HCT116 (cell line): ENCODE measurements at regions not wholly inside any gene's neighbourhood (a gene's known extent, or its start where the extent isn't known, plus 50 kb on each side); places are given as distances from the start of the nearest gene placed in this dataset.

Source experiments
- ATAC-seq: fragments of 200-7000 bp; cut with Tn5 transposase; 2 replicates; pipeline ENCODE4 v1.9.1; 2020; ENCODE audit warnings: mild to moderate bottlenecking, moderate library complexity
- BruUV-seq: library from RNA; stranded (reverse); fragments of 400-500 nt; replicated peaks from 2 replicates; lab custom pipeline; 2021; lab: Mats Ljungman, UMichigan
- CTCF ChIA-PET: fragments of 300-600 bp; sonication (Branson Sonifier 250); formaldehyde crosslinking; loops from one replicate; lab custom pipeline; 2021; ENCODE audit warnings: antibody characterized with exemption; lab: Charles Lee
- POLR2A ChIA-PET: fragments of 300-600, 350-600 bp; sonication (Branson Sonifier 250); formaldehyde crosslinking; loops from one replicate; lab custom pipeline; 2021; ENCODE audit warnings: antibody characterized with exemption; lab: Charles Lee
- RAD21 ChIA-PET, 2 experiments: fragments of 300-600 bp; sonication (Branson Sonifier 250); formaldehyde crosslinking; loops; one replicate each; lab custom pipeline; 2023; ENCODE audit warnings: low total read pairs in 2 of 2; ENCODE audit not compliant: uncharacterized antibody in 2 of 2, unreplicated experiment in 2 of 2, low non-redundant PET in 1 of 2; lab: Charles Lee
- DNase-seq: peaks from one replicate; pipeline ENCODE4 v3.0.0-alpha.2; 2010; ENCODE audit warnings: low read depth, low spot score
- H2AFZ ChIP-seq: fragments of 200-600 bp; shearing (Covaris generic), sonication (generic); 2 replicates; pipeline ENCODE4 v1.6.1; 2017; ENCODE audit warnings: low read depth, mixed run types, mixed read lengths, antibody characterized with exemption, low read length; ENCODE audit not compliant: poor library complexity, severe bottlenecking
- H3K27ac ChIP-seq: 2 replicates; pipeline ENCODE4 v1.5.1; 2012; ENCODE audit warnings: low read depth, low read length
- H3K27me3 ChIP-seq: fragments of 200-600 bp; sonication (generic); 2 replicates; pipeline ENCODE4 v1.6.1; 2016; ENCODE audit warnings: mixed run types, low read length, mixed read lengths; ENCODE audit not compliant: insufficient read depth
- H3K36me3 ChIP-seq, 2 experiments: fragments of 200-500 bp in 1 of 2; fragments of 200-600 bp in 1 of 2; sonication (Bioruptor generic) in 1 of 2; sonication (generic) in 1 of 2; 2 replicates each; pipeline versions ENCODE4 v1.5.1 to v1.6.1; 2014 to 2016; ENCODE audit warnings: low read length in 2 of 2, inconsistent platforms in 1 of 2, mixed read lengths in 1 of 2, mixed run types in 1 of 2; ENCODE audit not compliant: insufficient read depth in 2 of 2, control insufficient read depth in 1 of 2
- H3K4me1 ChIP-seq, 2 experiments: fragments of 200-600 bp in 1 of 2; sonication (generic) in 1 of 2; 2 replicates each; pipeline versions ENCODE4 v1.5.1 to v1.6.1; 2012 to 2017; ENCODE audit warnings: low read length in 2 of 2, inconsistent platforms in 1 of 2, mild to moderate bottlenecking in 1 of 2, mixed read lengths in 1 of 2, mixed run types in 1 of 2, moderate library complexity in 1 of 2; ENCODE audit not compliant: insufficient read depth in 2 of 2, control insufficient read depth in 1 of 2
- H3K4me2 ChIP-seq: fragments of 200-600 bp; sonication (generic); 2 replicates; pipeline ENCODE4 v1.6.1; 2017; ENCODE audit warnings: mixed run types, low read length, mixed read lengths
- H3K4me3 ChIP-seq, 2 experiments: fragments of 200-600 bp in 1 of 2; sonication (generic) in 1 of 2; replicated peaks in 1 of 2; 2 replicates each; pipeline ENCODE4 v1.5.1; 2011 to 2016; ENCODE audit warnings: low read length in 2 of 2, control low read depth in 1 of 2, low read depth in 1 of 2, mild to moderate bottlenecking in 1 of 2, mixed read lengths in 1 of 2, mixed run types in 1 of 2
- H3K79me2 ChIP-seq: fragments of 200-600 bp; sonication (generic); 2 replicates; pipeline ENCODE4 v1.6.1; 2017; ENCODE audit warnings: mild to moderate bottlenecking, mixed run types, low read length, moderate library complexity, mixed read lengths; ENCODE audit not compliant: insufficient read depth
- H3K9ac ChIP-seq: fragments of 200-600 bp; sonication (generic); 2 replicates; pipeline ENCODE4 v1.6.1; 2016; ENCODE audit warnings: low read length, mixed read lengths
- H3K9me2 ChIP-seq: fragments of 200-600 bp; sonication (generic), shearing (Covaris generic); 2 replicates; pipeline ENCODE4 v1.6.1; 2017; ENCODE audit warnings: mixed run types, mild to moderate bottlenecking, moderate library complexity; ENCODE audit not compliant: insufficient read depth
- H3K9me3 ChIP-seq, 2 experiments: fragments of 200-500 bp in 1 of 2; fragments of 200-600 bp in 1 of 2; sonication (Bioruptor generic) in 1 of 2; sonication (generic) in 1 of 2; 2 replicates each; pipeline ENCODE4 v1.6.1; 2014 to 2017; ENCODE audit warnings: low read length in 2 of 2, mixed read lengths in 2 of 2, inconsistent platforms in 1 of 2, low read depth in 1 of 2, mild to moderate bottlenecking in 1 of 2, mixed run types in 1 of 2, moderate library complexity in 1 of 2; ENCODE audit not compliant: control insufficient read depth in 1 of 2, insufficient read depth in 1 of 2
- H4K20me1 ChIP-seq: fragments of 200-600 bp; sonication (generic), shearing (Covaris generic); 2 replicates; pipeline ENCODE4 v1.6.1; 2017; ENCODE audit warnings: mixed run types, mild to moderate bottlenecking, moderate library complexity; ENCODE audit not compliant: insufficient read depth
- CBX3 ChIP-seq: IDR thresholded peaks from 2 replicates; pipeline ENCODE4 v1.6.1; 2012; ENCODE audit warnings: low read depth
- CEBPB ChIP-seq: IDR thresholded peaks from 2 replicates; pipeline ENCODE4 v1.6.1; 2012; ENCODE audit warnings: low read depth
- EGR1 ChIP-seq: IDR thresholded peaks from 2 replicates; pipeline ENCODE4 v1.6.1; 2012; ENCODE audit warnings: low read depth
- ELF1 ChIP-seq: IDR thresholded peaks from 2 replicates; pipeline ENCODE4 v1.6.1; 2012; ENCODE audit warnings: low read depth, borderline replicate concordance
- EZH2 ChIP-seq: fragments of 200-600 bp; sonication (generic); IDR thresholded peaks from 2 replicates; pipeline ENCODE4 v1.6.1; 2017; ENCODE audit warnings: antibody characterized with exemption, mixed run types
- EZH2phosphoT487 ChIP-seq: fragments of 200-600 bp; IDR thresholded peaks from 2 replicates; pipeline ENCODE4 v1.6.1; 2018; ENCODE audit warnings: antibody characterized with exemption, borderline replicate concordance
- FOSL1 ChIP-seq: IDR thresholded peaks from 2 replicates; pipeline ENCODE4 v1.6.1; 2012; ENCODE audit warnings: low read depth
- JUND ChIP-seq: IDR thresholded peaks from 2 replicates; pipeline ENCODE4 v1.6.1; 2012
- POLR2AphosphoS5 ChIP-seq: IDR thresholded peaks from 2 replicates; pipeline ENCODE4 v1.6.1; 2011; ENCODE audit warnings: mild to moderate bottlenecking, low read depth, low read length, moderate library complexity
- SIN3A ChIP-seq: IDR thresholded peaks from 2 replicates; pipeline ENCODE4 v1.6.1; 2012; ENCODE audit warnings: low read depth
- SRF ChIP-seq: IDR thresholded peaks from 2 replicates; pipeline ENCODE4 v1.6.1; 2012; ENCODE audit warnings: low read depth
- TCF7L2 ChIP-seq: IDR thresholded peaks from 2 replicates; pipeline ENCODE4 v1.7.0; 2011; ENCODE audit warnings: borderline replicate concordance, inconsistent platforms; ENCODE audit not compliant: insufficient read depth, insufficient read length; ENCODE audit errors: extremely low read depth
- YY1 ChIP-seq: IDR thresholded peaks from 2 replicates; pipeline ENCODE4 v1.6.1; 2011; ENCODE audit warnings: low read length, low read depth, moderate library complexity, mild to moderate bottlenecking; ENCODE audit not compliant: insufficient replicate concordance; ENCODE audit errors: extremely low read depth
- ZFX ChIP-seq: fragments of 450-650 bp; IDR thresholded peaks from 2 replicates; pipeline ENCODE4 v1.6.1; 2017
- ZNF274 ChIP-seq: fragments of 200-500 bp; sonication (Bioruptor generic); IDR thresholded peaks from 2 replicates; pipeline ENCODE4 v1.6.1; 2014; ENCODE audit warnings: mild to moderate bottlenecking, low read depth, low read length, inconsistent platforms
- intact Hi-C: fragments of 100-400 bp; cut with micrococcal nuclease; formaldehyde crosslinking; loops from 2 replicates; pipeline ENCODE4 v1.10.0; 2022
- TF ChIP-seq, protein P1 (sequence below): IDR thresholded peaks from 2 replicates; pipeline ENCODE4 v1.6.1; 2012
- TF ChIP-seq, protein P2 (sequence below): IDR thresholded peaks from 2 replicates; pipeline ENCODE4 v1.6.1; 2011; ENCODE audit warnings: mild to moderate bottlenecking, low read length, moderate library complexity; ENCODE audit not compliant: insufficient replicate concordance; ENCODE audit errors: extremely low read depth
- TF ChIP-seq, protein P3 (sequence below): IDR thresholded peaks from 2 replicates; pipeline ENCODE4 v1.6.1; 2012; ENCODE audit warnings: low read depth
- TF ChIP-seq, protein P4 (sequence below), 3 experiments: fragments of 200-600 bp in 1 of 3; sonication (generic) in 1 of 3; IDR thresholded peaks in 2 of 3; conservative IDR thresholded peaks in 1 of 3; 2 replicates each; pipeline ENCODE4 v1.5.1; 2012 to 2017; ENCODE audit warnings: low read depth in 2 of 3, low read length in 2 of 3, antibody characterized with exemption in 1 of 3, borderline replicate concordance in 1 of 3, control low read depth in 1 of 3, mild to moderate bottlenecking in 1 of 3, mixed read lengths in 1 of 3, mixed run types in 1 of 3, moderate library complexity in 1 of 3; ENCODE audit not compliant: insufficient read depth in 1 of 3

DNA sequence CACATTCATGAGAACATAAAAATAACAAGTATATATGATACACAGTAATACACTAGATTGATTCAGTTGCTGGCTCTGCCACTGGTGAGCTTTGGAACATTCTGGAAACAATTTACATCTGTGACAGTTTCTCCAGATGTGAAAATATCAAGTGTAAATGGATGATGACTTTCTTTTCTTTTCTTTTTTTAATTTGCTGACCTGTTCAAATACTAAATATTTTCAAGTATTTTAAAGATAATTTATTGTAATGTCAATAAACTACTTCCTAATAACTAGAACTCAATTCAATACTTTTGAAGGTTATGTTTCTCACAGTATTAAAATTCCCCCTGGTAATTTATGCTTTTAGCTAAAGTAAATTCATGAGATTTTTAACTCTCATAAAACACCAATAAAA is 180.3 kb downstream of the CRPPA start:
- no peak overlapping the region for H3K9ac ChIP-seq
- H3K4me2 ChIP-seq: no peak overlapping the region
- H2AFZ ChIP-seq: no peak overlapping the region
- no peaks in the 10 kb centered on the region for H3K36me3 ChIP-seq
- no TSS peak for BruUV-seq
- no peaks in the 10 kb centered on the region; the same call in 1 of the 2 replicates for H3K9me2 ChIP-seq
- H3K4me3 ChIP-seq: no peak overlapping the region
- ChIA-PET RAD21 (no interaction called here), POLR2A (no interaction called here), CTCF (interaction anchor here (0.7 kb wide), 1 partner anchor 72 kb away, joined by 3 read pairs; no protein-coding TSS in a partner anchor)
- H3K79me2 ChIP-seq: no peaks in the 10 kb centered on the region
- intact Hi-C loops: no loop called here
- ATAC-seq (no peak), DNase-seq (no peak)
- no peaks in the 10 kb centered on the region for H3K27me3 ChIP-seq
- H3K4me1 ChIP-seq: no peaks in the 10 kb centered on the region
- H3K27ac ChIP-seq: no peak overlapping the region
- H3K9me3 ChIP-seq: no peaks in the 10 kb centered on the region
- H4K20me1 ChIP-seq: no peaks in the 10 kb centered on the region
- TF ChIP-seq FOSL1: no peak
- TF ChIP-seq TCF7L2: no peak
- no peak for TF ChIP-seq JUND
- no peak for TF ChIP-seq SIN3A
- TF ChIP-seq ELF1: no peak
- no peak for TF ChIP-seq EGR1
- TF ChIP-seq POLR2AphosphoS5: no peak
- TF ChIP-seq ZNF274: no peak
- TF ChIP-seq YY1: no peak
- no peak for TF ChIP-seq CBX3
- TF ChIP-seq SRF: no peak
- TF ChIP-seq, protein P1, sequence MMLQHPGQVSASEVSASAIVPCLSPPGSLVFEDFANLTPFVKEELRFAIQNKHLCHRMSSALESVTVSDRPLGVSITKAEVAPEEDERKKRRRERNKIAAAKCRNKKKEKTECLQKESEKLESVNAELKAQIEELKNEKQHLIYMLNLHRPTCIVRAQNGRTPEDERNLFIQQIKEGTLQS: no peak
- TF ChIP-seq ZFX: no peak
- TF ChIP-seq, protein P2, sequence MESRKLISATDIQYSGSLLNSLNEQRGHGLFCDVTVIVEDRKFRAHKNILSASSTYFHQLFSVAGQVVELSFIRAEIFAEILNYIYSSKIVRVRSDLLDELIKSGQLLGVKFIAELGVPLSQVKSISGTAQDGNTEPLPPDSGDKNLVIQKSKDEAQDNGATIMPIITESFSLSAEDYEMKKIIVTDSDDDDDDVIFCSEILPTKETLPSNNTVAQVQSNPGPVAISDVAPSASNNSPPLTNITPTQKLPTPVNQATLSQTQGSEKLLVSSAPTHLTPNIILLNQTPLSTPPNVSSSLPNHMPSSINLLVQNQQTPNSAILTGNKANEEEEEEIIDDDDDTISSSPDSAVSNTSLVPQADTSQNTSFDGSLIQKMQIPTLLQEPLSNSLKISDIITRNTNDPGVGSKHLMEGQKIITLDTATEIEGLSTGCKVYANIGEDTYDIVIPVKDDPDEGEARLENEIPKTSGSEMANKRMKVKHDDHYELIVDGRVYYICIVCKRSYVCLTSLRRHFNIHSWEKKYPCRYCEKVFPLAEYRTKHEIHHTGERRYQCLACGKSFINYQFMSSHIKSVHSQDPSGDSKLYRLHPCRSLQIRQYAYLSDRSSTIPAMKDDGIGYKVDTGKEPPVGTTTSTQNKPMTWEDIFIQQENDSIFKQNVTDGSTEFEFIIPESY: no peak
- no peak for TF ChIP-seq CEBPB
- TF ChIP-seq, protein P3, sequence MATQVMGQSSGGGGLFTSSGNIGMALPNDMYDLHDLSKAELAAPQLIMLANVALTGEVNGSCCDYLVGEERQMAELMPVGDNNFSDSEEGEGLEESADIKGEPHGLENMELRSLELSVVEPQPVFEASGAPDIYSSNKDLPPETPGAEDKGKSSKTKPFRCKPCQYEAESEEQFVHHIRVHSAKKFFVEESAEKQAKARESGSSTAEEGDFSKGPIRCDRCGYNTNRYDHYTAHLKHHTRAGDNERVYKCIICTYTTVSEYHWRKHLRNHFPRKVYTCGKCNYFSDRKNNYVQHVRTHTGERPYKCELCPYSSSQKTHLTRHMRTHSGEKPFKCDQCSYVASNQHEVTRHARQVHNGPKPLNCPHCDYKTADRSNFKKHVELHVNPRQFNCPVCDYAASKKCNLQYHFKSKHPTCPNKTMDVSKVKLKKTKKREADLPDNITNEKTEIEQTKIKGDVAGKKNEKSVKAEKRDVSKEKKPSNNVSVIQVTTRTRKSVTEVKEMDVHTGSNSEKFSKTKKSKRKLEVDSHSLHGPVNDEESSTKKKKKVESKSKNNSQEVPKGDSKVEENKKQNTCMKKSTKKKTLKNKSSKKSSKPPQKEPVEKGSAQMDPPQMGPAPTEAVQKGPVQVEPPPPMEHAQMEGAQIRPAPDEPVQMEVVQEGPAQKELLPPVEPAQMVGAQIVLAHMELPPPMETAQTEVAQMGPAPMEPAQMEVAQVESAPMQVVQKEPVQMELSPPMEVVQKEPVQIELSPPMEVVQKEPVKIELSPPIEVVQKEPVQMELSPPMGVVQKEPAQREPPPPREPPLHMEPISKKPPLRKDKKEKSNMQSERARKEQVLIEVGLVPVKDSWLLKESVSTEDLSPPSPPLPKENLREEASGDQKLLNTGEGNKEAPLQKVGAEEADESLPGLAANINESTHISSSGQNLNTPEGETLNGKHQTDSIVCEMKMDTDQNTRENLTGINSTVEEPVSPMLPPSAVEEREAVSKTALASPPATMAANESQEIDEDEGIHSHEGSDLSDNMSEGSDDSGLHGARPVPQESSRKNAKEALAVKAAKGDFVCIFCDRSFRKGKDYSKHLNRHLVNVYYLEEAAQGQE: no peak
- TF ChIP-seq, protein P4, sequence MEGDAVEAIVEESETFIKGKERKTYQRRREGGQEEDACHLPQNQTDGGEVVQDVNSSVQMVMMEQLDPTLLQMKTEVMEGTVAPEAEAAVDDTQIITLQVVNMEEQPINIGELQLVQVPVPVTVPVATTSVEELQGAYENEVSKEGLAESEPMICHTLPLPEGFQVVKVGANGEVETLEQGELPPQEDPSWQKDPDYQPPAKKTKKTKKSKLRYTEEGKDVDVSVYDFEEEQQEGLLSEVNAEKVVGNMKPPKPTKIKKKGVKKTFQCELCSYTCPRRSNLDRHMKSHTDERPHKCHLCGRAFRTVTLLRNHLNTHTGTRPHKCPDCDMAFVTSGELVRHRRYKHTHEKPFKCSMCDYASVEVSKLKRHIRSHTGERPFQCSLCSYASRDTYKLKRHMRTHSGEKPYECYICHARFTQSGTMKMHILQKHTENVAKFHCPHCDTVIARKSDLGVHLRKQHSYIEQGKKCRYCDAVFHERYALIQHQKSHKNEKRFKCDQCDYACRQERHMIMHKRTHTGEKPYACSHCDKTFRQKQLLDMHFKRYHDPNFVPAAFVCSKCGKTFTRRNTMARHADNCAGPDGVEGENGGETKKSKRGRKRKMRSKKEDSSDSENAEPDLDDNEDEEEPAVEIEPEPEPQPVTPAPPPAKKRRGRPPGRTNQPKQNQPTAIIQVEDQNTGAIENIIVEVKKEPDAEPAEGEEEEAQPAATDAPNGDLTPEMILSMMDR (IDR thresholded peaks at IDR 0.05 in 2 of 3, conservative IDR thresholded peaks at IDR 0.05 in 1 of 3; ENCODE audit: borderline replicate concordance in 1 of 3, insufficient read depth in 1 of 3, low read depth in 2 of 3, low read length in 2 of 3): no peak
- TF ChIP-seq EZH2: no peak
- no peak for TF ChIP-seq EZH2phosphoT487
